IMR-90 (cell line): ENCODE measurements at regions not wholly inside any gene's neighbourhood (a gene's known extent, or its start where the extent isn't known, plus 50 kb on each side); places are given as distances from the start of the nearest gene placed in this dataset.

ENCODE experiments used
- BHLHE40 ChIP-seq: fragments of 150-350 bp; IDR thresholded peaks from 2 replicates; pipeline ENCODE4 v1.6.1; 2016; ENCODE audit warnings: mild to moderate bottlenecking, low read depth, low read length
- CEBPB ChIP-seq: IDR thresholded peaks from 2 replicates; pipeline ENCODE4 v1.6.1; 2012; ENCODE audit warnings: low read depth, low read length, improper control_type of control experiment
- CHD1 ChIP-seq: IDR thresholded peaks from 2 replicates; pipeline ENCODE4 v1.6.1; 2012; ENCODE audit warnings: low read depth, low read length, improper control_type of control experiment
- MAFK ChIP-seq: IDR thresholded peaks from 2 replicates; pipeline ENCODE4 v1.6.1; 2012; ENCODE audit warnings: low read depth, low read length, improper control_type of control experiment
- MAZ ChIP-seq: IDR thresholded peaks from 2 replicates; pipeline ENCODE4 v1.6.1; 2012; ENCODE audit warnings: low read depth, mild to moderate bottlenecking, low read length, improper control_type of control experiment, moderate library complexity, borderline replicate concordance
- MXI1 ChIP-seq: IDR thresholded peaks from 2 replicates; pipeline ENCODE4 v1.6.1; 2012; ENCODE audit warnings: low read depth, mild to moderate bottlenecking, low read length, moderate library complexity, borderline replicate concordance
- NFE2L2 ChIP-seq: fragments of 150-350 bp; IDR thresholded peaks from 2 replicates; pipeline ENCODE4 v1.6.1; 2016; ENCODE audit warnings: low read depth, mild to moderate bottlenecking, low read length
- POLR2A ChIP-seq: IDR thresholded peaks from 2 replicates; pipeline ENCODE4 v1.6.1; 2012; ENCODE audit warnings: mild to moderate bottlenecking, low read depth, low read length
- RAD21 ChIP-seq: IDR thresholded peaks from 2 replicates; pipeline ENCODE4 v1.6.1; 2012; ENCODE audit warnings: low read length, improper control_type of control experiment
- RCOR1 ChIP-seq: IDR thresholded peaks from 2 replicates; pipeline ENCODE4 v1.6.1; 2012; ENCODE audit warnings: mild to moderate bottlenecking, low read length, improper control_type of control experiment; ENCODE audit not compliant: insufficient replicate concordance
- RFX5 ChIP-seq: IDR thresholded peaks from 2 replicates; pipeline ENCODE4 v1.8.0; 2012; ENCODE audit warnings: low read depth, mild to moderate bottlenecking, low read length, moderate library complexity
- SMC3 ChIP-seq: fragments of 150-350 bp; IDR thresholded peaks from 2 replicates; pipeline ENCODE4 v1.6.1; 2016; ENCODE audit warnings: low read depth, mild to moderate bottlenecking, antibody characterized with exemption, low read length, moderate library complexity
- TF ChIP-seq, protein P1 (sequence below): conservative IDR thresholded peaks from 2 replicates; pipeline ENCODE4 v1.5.1; 2012; ENCODE audit warnings: mild to moderate bottlenecking, low read depth, low read length, improper control_type of control experiment

DNA sequence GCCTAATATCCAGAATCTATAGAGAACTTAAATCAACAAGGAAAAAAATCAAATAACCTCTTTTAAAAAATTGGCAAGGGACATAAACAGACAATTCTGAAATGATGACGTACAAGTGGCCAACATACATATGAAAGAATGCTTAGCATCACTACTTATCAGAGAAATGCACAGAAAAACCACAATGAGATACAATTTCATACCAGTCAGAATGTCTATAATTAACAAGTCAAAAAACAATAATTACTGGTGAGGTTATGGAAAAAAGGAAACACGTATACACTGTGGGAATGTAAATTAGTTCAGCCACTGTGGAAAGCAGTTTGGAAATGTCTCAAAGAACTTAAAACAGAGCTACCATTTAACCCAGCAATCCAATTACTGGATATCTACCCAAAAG is 1192.0 kb downstream of the CDH12 start:
- TF ChIP-seq, protein P1, sequence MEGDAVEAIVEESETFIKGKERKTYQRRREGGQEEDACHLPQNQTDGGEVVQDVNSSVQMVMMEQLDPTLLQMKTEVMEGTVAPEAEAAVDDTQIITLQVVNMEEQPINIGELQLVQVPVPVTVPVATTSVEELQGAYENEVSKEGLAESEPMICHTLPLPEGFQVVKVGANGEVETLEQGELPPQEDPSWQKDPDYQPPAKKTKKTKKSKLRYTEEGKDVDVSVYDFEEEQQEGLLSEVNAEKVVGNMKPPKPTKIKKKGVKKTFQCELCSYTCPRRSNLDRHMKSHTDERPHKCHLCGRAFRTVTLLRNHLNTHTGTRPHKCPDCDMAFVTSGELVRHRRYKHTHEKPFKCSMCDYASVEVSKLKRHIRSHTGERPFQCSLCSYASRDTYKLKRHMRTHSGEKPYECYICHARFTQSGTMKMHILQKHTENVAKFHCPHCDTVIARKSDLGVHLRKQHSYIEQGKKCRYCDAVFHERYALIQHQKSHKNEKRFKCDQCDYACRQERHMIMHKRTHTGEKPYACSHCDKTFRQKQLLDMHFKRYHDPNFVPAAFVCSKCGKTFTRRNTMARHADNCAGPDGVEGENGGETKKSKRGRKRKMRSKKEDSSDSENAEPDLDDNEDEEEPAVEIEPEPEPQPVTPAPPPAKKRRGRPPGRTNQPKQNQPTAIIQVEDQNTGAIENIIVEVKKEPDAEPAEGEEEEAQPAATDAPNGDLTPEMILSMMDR: no peak
- TF ChIP-seq BHLHE40: no peak
- TF ChIP-seq RAD21: no peak
- TF ChIP-seq POLR2A: no peak
- TF ChIP-seq SMC3: no peak
- no peak for TF ChIP-seq MXI1
- no peak for TF ChIP-seq CHD1
- TF ChIP-seq CEBPB: no peak
- TF ChIP-seq NFE2L2: no peak
- no peak for TF ChIP-seq RFX5
- TF ChIP-seq MAFK: no peak
- no peak for TF ChIP-seq MAZ
- no peak for TF ChIP-seq RCOR1
